AG04449 (cell line): ENCODE measurements at regions not wholly inside any gene's neighbourhood (a gene's known extent, or its start where the extent isn't known, plus 50 kb on each side); places are given as distances from the start of the nearest gene placed in this dataset.

ENCODE experiments used
- CTCF ChIA-PET: fragments of 350-600 bp; formaldehyde crosslinking; extraction: SDS; loops from one replicate; lab custom pipeline; 2021; ENCODE audit warnings: antibody characterized with exemption; lab: Yijun Ruan, JAX
- POLR2A ChIA-PET: fragments of 400-600, 350-600 bp; formaldehyde crosslinking; extraction: SDS; loops from one replicate; lab custom pipeline; 2020; ENCODE audit warnings: antibody characterized with exemption, inconsistent platforms; lab: Yijun Ruan, JAX
- DNase-seq: peaks from one replicate; pipeline ENCODE4 v3.0.0-alpha.2; 2010; ENCODE audit warnings: low read depth, low spot score
- H3K4me3 ChIP-seq: 2 replicates; pipeline ENCODE4 v1.5.1; 2011; ENCODE audit warnings: low read depth, mild to moderate bottlenecking, control low read depth, low read length
- TF ChIP-seq, protein P1 (sequence below): IDR thresholded peaks from one replicate; pipeline ENCODE4 v1.5.1; 2011; ENCODE audit warnings: mild to moderate bottlenecking, moderate library complexity, low read length, control low read depth, inconsistent platforms; ENCODE audit not compliant: insufficient read depth; ENCODE audit errors: missing control alignments

DNA sequence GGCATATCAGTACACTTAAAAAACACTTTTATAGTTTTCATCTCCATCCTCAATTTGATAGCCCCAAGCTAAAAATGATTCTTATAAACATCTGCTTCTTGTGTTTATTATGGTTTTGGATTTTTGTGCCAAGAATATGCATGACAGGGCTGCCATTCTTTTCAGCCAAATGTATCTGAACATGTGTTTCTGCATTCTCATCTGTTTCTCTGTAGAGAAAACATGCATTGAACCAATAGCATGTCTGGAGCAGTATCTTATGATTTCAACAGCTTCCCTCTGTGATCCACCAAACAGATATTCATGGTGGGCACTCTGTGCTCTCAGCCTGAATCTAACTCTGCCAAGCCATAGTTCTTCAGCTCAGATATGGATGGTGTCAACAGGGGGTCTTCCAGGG lies 99.3 kb upstream of the ERCC6L2 start:
- H3K4me3 ChIP-seq: no peak overlapping the region
- ChIA-PET POLR2A (no interaction called here), CTCF (no interaction called here)
- DNase-seq: no peak
- TF ChIP-seq, protein P1, sequence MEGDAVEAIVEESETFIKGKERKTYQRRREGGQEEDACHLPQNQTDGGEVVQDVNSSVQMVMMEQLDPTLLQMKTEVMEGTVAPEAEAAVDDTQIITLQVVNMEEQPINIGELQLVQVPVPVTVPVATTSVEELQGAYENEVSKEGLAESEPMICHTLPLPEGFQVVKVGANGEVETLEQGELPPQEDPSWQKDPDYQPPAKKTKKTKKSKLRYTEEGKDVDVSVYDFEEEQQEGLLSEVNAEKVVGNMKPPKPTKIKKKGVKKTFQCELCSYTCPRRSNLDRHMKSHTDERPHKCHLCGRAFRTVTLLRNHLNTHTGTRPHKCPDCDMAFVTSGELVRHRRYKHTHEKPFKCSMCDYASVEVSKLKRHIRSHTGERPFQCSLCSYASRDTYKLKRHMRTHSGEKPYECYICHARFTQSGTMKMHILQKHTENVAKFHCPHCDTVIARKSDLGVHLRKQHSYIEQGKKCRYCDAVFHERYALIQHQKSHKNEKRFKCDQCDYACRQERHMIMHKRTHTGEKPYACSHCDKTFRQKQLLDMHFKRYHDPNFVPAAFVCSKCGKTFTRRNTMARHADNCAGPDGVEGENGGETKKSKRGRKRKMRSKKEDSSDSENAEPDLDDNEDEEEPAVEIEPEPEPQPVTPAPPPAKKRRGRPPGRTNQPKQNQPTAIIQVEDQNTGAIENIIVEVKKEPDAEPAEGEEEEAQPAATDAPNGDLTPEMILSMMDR: no peak

DNA sequence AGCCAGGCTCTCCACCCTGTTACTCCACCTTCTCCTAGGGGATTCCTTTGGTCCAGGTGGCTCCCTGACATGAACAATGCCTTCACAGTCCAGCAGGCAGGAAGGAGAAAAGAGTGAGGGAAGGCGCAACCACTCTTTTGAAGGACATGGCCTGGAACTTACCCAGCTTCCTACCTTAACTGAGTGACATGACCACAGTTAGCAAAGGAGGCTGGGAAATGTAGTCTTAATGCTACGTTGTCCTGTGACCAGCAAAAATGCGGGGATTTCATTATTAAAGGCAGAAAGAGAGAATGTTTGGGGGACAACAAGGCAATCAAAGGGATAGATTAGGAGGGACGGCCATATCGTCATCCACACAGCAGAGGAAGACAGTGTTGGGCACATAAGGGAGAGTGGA lies 100.3 kb upstream of the ERCC6L2 start:
- no peak overlapping the region for H3K4me3 ChIP-seq
- ChIA-PET CTCF (no interaction called here), POLR2A (no interaction called here)
- DNase-seq: no peak
- TF ChIP-seq, protein P1: no peak

DNA sequence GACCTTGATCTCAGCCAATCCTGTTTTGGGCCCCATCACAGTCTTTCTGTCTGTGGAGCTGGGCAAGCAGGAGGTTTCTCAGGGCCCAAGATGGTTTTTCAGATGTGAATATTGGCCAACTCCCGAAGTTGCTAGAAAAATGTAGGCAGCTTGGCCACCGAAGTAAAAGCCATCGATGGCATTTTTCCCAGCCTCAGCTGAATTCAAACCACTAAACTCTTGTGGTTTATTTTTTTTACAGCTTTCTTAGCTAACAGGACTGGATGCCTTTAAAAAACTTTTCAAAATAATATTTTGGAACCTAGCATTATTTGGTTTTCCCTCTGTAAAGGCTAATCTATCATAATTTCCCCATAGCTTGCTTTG lies 102.5 kb upstream of the ERCC6L2 start:
- DNase-seq: peak; percentile 65
- TF ChIP-seq, protein P1: no peak
- H3K4me3 ChIP-seq: no peak overlapping the region
- ChIA-PET POLR2A (interaction anchor here (0.5 to 0.7 kb wide), 2 partner anchors 128 to 258 kb away, joined by 3 read pairs; no protein-coding TSS in a partner anchor), CTCF (interaction anchor here (1.4 kb wide), 1 partner anchor 10 kb away, joined by 3 read pairs; no protein-coding TSS in a partner anchor)

DNA sequence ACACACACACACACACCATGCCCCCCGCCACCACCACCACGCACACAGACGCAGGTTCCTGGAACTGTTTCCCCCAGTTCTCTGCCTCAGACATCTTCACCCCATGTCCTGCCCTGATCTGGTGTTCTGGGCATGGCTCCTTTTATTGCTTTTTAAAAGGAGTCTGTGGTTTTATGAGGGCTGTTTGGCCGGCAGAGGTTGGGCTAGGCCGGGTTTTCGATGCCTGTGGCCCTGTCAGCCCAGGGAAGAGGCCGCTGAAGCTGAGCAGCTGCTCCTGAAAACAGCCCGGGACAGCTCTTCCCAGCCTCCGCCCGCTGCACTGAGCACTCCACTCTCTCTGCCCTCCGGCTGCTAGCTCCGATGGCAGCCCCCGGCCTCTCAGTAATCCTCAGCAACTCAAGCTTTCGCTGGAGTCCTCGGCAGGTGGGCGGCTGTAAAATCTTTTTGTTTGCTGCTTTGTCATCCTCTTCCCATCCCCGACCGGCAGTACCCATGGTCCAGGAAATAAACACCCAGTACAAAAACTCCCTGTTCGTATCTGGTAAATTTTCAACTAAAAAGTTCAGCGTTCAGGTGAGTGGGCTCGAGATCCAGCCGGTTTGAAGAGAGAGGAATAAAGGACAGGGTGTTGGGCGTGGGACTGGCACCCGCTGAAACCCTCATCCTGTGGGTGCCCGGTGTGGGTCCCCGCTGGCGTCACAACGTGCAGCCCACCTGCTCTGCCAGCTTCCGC lies 103.0 kb upstream of the ERCC6L2 start:
- H3K4me3 ChIP-seq: no peak overlapping the region
- no peak for DNase-seq
- ChIA-PET CTCF (interaction anchor here (1.4 kb wide), 1 partner anchor 11 kb away, joined by 3 read pairs; no protein-coding TSS in a partner anchor), POLR2A (interaction anchor here (0.7 kb wide), 1 partner anchor 128 kb away, joined by 3 read pairs; no protein-coding TSS in a partner anchor)
- TF ChIP-seq, protein P1: no peak

DNA sequence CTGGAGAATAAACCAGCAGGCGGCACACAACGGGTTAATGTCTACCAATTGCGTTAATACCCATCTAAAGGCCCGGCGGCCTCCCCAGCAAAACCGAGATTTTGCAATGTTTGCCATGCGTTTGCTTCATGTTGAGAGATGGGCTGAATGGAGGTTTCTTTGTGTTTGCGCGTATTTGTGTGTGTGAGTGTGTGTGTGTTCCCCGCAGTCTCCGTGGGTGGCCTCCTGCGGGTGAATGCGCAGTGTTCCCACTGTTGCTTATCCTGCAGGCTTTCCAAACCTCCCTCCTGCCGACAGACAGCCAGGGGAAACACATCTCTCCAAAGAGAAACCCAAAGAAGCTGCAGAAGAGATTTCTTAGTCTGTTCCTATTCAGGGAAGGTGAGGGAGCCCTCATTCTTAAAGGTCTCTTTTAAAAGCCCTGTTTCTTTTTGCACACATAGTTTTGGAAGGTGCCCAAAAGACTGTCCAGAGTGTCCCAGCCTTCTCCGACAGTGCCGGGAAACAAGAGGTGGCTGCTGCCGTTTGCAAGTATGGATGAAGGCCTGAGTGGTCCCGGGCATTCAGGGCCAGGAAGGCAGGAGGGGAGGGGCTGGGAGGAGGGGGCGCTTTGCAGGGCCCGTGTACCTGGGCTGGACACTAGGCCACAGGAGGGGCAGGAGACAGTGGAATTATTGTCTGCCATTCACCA lies 103.8 kb upstream of the ERCC6L2 start:
- CTCF ChIA-PET: no interaction called here
- TF ChIP-seq, protein P1: no peak

DNA sequence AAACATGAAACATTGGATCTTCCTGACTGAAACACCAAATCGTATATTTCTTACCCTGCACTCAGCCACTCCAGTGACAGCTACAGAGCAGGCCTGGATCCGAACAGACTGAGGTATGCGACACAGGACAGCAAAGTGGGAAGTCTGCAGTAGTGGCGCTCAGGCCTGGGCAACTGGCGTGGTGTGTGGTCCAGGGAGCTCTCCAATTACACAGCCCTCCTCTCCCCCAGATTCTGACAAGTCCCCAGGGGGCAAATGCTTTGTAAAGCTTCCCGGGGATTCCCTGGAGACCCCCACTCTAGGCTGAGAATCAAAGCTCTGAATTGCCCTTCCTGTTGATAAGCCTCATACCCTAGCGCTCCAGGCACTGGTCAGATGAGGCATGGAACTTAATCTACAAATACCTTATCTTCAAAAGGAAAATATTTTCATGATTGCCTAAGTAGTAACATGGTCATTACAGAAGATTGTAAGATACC lies 104.8 kb upstream of the ERCC6L2 start:
- no peak overlapping the region for H3K4me3 ChIP-seq
- TF ChIP-seq, protein P1: no peak
- no peak for DNase-seq
- CTCF ChIA-PET: no interaction called here
- POLR2A ChIA-PET: no interaction called here

More for the DNA sequence above, 103.8 kb upstream of the ERCC6L2 start:
- DNase-seq: no peak
- POLR2A ChIA-PET: no interaction called here
- H3K4me3 ChIP-seq: no peak overlapping the region; the same call in 1 of the 2 replicates
